GM13977 (cell line): ENCODE measurements at regions not wholly inside any gene's neighbourhood (a gene's known extent, or its start where the extent isn't known, plus 50 kb on each side); places are given as distances from the start of the nearest gene placed in this dataset.

Experiments
- DNase-seq: peaks from one replicate; pipeline ENCODE4 v3.0.0; 2012; ENCODE audit warnings: low spot score
- CTCF ChIP-seq: IDR thresholded peaks from 2 replicates; pipeline ENCODE4 v1.5.1; 2012; ENCODE audit warnings: mild to moderate bottlenecking, control low read depth; ENCODE audit not compliant: insufficient read depth; ENCODE audit errors: extremely low read depth, missing control alignments
- in situ Hi-C: fragments of 300-500 bp; cut with MboI; formaldehyde crosslinking; loops from one replicate; pipeline ENCODE4 v1.12.0; 2022; ENCODE audit warnings: low sequenced_read_pairs, low pct_unique_long_range_greater_than_20kb, mixed read lengths, inconsistent platforms; ENCODE audit not compliant: unreplicated experiment

- no peak for TF ChIP-seq CTCF
- DNase-seq = no peak
- in situ Hi-C loops = no loop called here
Measured at GRCh38 chr12:91786499-91787272, 359.0 kb downstream of the BTG1 start.

- in situ Hi-C loops = no loop called here
- no peak for TF ChIP-seq CTCF
- no peak for DNase-seq
Measured at GRCh38 chr12:91785655-91786498, 359.8 kb downstream of the BTG1 start.

- DNase-seq = no peak
- TF ChIP-seq CTCF = no peak
- in situ Hi-C loops = no loop called here
Measured at GRCh38 chr12:91781114-91781513, 364.5 kb downstream of the BTG1 start.

GRCh38 chr12:91778938-91779400 is 366.7 kb downstream of the BTG1 start:
- peak; percentile 59 for DNase-seq
- in situ Hi-C loops = no loop called here
- no peak for TF ChIP-seq CTCF

GRCh38 chr12:91778091-91778832 is 367.4 kb downstream of the BTG1 start:
- in situ Hi-C loops = no loop called here
- no peak for DNase-seq

More at GRCh38 chr12:91778091-91778832, 367.4 kb downstream of the BTG1 start:
- no peak for TF ChIP-seq CTCF
